IMR-90 (cell line): ENCODE measurements at regions not wholly inside any gene's neighbourhood (a gene's known extent, or its start where the extent isn't known, plus 50 kb on each side); places are given as distances from the start of the nearest gene placed in this dataset.

Experiments used
- ATAC-seq: fragments of 200-7000 bp; cut with Tn5 transposase; 2 replicates; pipeline ENCODE4 v1.9.1; 2020; ENCODE audit warnings: low read depth, mild to moderate bottlenecking, moderate library complexity
- BruUV-seq: library from RNA; stranded (reverse); fragments of 400-500 nt; replicated peaks from 2 replicates; lab custom pipeline; 2021; lab: Mats Ljungman, UMichigan
- CTCF ChIA-PET: fragments of 300-600 bp; formaldehyde crosslinking; extraction: SDS; loops from one replicate; lab custom pipeline; 2021; ENCODE audit warnings: antibody characterized with exemption; lab: Yijun Ruan, JAX
- POLR2A ChIA-PET: fragments of 300-600 bp; sonication (Branson Sonifier 250); formaldehyde crosslinking; loops from one replicate; lab custom pipeline; 2022; ENCODE audit warnings: antibody characterized with exemption; ENCODE audit not compliant: unreplicated experiment; lab: Charles Lee
- DNase-seq: peaks from one replicate; pipeline ENCODE4 v3.0.0; 2013
- H2AFZ ChIP-seq: replicated peaks from 2 replicates; pipeline ENCODE3; 2013; ENCODE audit warnings: low read length, mild to moderate bottlenecking; ENCODE audit not compliant: poor library complexity
- H2AK5ac ChIP-seq: 2 replicates; pipeline ENCODE4 v1.6.1; 2013; ENCODE audit warnings: low read depth, low read length, inconsistent platforms
- H2AK9ac ChIP-seq: replicated peaks from 2 replicates; pipeline ENCODE3; 2013; ENCODE audit warnings: mild to moderate bottlenecking, low read depth, low read length, moderate library complexity; ENCODE audit not compliant: poor library complexity
- H2BK120ac ChIP-seq: 2 replicates; pipeline ENCODE4 v1.6.1; 2013; ENCODE audit warnings: low read depth, low read length, inconsistent platforms
- H2BK15ac ChIP-seq: 3 replicates; pipeline ENCODE4 v1.6.1; 2013; ENCODE audit warnings: low read depth, low read length, inconsistent platforms
- H2BK20ac ChIP-seq: 2 replicates; pipeline ENCODE4 v1.6.1; 2013; ENCODE audit warnings: low read depth, mild to moderate bottlenecking, inconsistent platforms, low read length, moderate library complexity
- H2BK5ac ChIP-seq: 2 replicates; pipeline ENCODE4 v1.6.1; 2013; ENCODE audit warnings: mild to moderate bottlenecking, low read depth, low read length, inconsistent platforms; ENCODE audit not compliant: poor library complexity, severe bottlenecking
- H3K14ac ChIP-seq: replicated peaks from 2 replicates; pipeline ENCODE4 v1.6.1; 2013; ENCODE audit warnings: low read depth, low read length, inconsistent platforms
- H3K18ac ChIP-seq: 2 replicates; pipeline ENCODE4 v1.6.1; 2013; ENCODE audit warnings: low read depth, low read length, control low read depth
- H3K23ac ChIP-seq: 2 replicates; pipeline ENCODE4 v1.6.1; 2013; ENCODE audit warnings: low read depth, low read length, inconsistent platforms
- H3K27ac ChIP-seq: 2 replicates; pipeline ENCODE4 v1.5.1; 2013; ENCODE audit warnings: mild to moderate bottlenecking, control low read depth, low read length; ENCODE audit not compliant: insufficient read depth
- H3K27me3 ChIP-seq: 2 replicates; pipeline ENCODE4 v1.6.1; 2013; ENCODE audit warnings: low read length; ENCODE audit not compliant: control insufficient read depth, insufficient read depth
- H3K36me3 ChIP-seq: 2 replicates; pipeline ENCODE4 v1.6.1; 2013; ENCODE audit warnings: low read length, mixed read lengths; ENCODE audit not compliant: control insufficient read depth, insufficient read depth
- H3K4ac ChIP-seq: 2 replicates; pipeline ENCODE4 v1.6.1; 2013; ENCODE audit warnings: low read depth, low read length, inconsistent platforms
- H3K4me1 ChIP-seq: 2 replicates; pipeline ENCODE4 v1.6.1; 2013; ENCODE audit warnings: low read length, mixed read lengths; ENCODE audit not compliant: control insufficient read depth, insufficient read depth
- H3K4me2 ChIP-seq: 2 replicates; pipeline ENCODE4 v1.6.1; 2013; ENCODE audit warnings: low read depth, mild to moderate bottlenecking, control low read depth, low read length, moderate library complexity
- H3K4me3 ChIP-seq: 2 replicates; pipeline ENCODE4 v1.5.1; 2013; ENCODE audit warnings: low read depth, mild to moderate bottlenecking, control low read depth, low read length, moderate library complexity; ENCODE audit not compliant: insufficient read depth
- H3K56ac ChIP-seq: 2 replicates; pipeline ENCODE4 v1.6.1; 2013; ENCODE audit warnings: low read length, inconsistent platforms; ENCODE audit not compliant: insufficient read depth; ENCODE audit errors: extremely low read depth
- H3K79me1 ChIP-seq, 2 experiments: 2 replicates each; pipeline ENCODE4 v1.6.1; 2013; ENCODE audit warnings: low read length in 2 of 2, inconsistent platforms in 1 of 2, low read depth in 1 of 2
- H3K9ac ChIP-seq: 2 replicates; pipeline ENCODE4 v1.6.1; 2013; ENCODE audit warnings: low read depth, low read length, control low read depth
- H3K9me1 ChIP-seq: 2 replicates; pipeline ENCODE4 v1.6.1; 2013; ENCODE audit warnings: low read length, inconsistent platforms; ENCODE audit not compliant: insufficient read depth
- H3K9me3 ChIP-seq: 2 replicates; pipeline ENCODE4 v1.6.1; 2013; ENCODE audit warnings: low read length; ENCODE audit not compliant: control insufficient read depth, insufficient read depth
- H4K20me1 ChIP-seq: 2 replicates; pipeline ENCODE4 v1.6.1; 2013; ENCODE audit warnings: low read length, inconsistent platforms; ENCODE audit not compliant: insufficient read depth
- H4K5ac ChIP-seq: 2 replicates; pipeline ENCODE4 v1.6.1; 2013; ENCODE audit warnings: mild to moderate bottlenecking, low read depth, low read length, control low read depth
- H4K8ac ChIP-seq, 2 experiments: 2 replicates each; pipeline ENCODE4 v1.6.1; 2013; ENCODE audit warnings: low read depth in 2 of 2, low read length in 2 of 2, control low read depth in 1 of 2, inconsistent platforms in 1 of 2
- H4K91ac ChIP-seq: 2 replicates; pipeline ENCODE4 v1.6.1; 2013; ENCODE audit warnings: low read depth, low read length, inconsistent platforms; ENCODE audit not compliant: insufficient read depth
- BHLHE40 ChIP-seq: fragments of 150-350 bp; IDR thresholded peaks from 2 replicates; pipeline ENCODE4 v1.6.1; 2016; ENCODE audit warnings: mild to moderate bottlenecking, low read depth, low read length
- CEBPB ChIP-seq: IDR thresholded peaks from 2 replicates; pipeline ENCODE4 v1.6.1; 2012; ENCODE audit warnings: low read depth, low read length, improper control_type of control experiment
- CHD1 ChIP-seq: IDR thresholded peaks from 2 replicates; pipeline ENCODE4 v1.6.1; 2012; ENCODE audit warnings: low read depth, low read length, improper control_type of control experiment
- FOS ChIP-seq: fragments of 150-350 bp; IDR thresholded peaks from 2 replicates; pipeline ENCODE4 v1.6.1; 2016; ENCODE audit warnings: low read depth, low read length
- MAZ ChIP-seq: IDR thresholded peaks from 2 replicates; pipeline ENCODE4 v1.6.1; 2012; ENCODE audit warnings: low read depth, mild to moderate bottlenecking, low read length, improper control_type of control experiment, moderate library complexity, borderline replicate concordance
- RAD21 ChIP-seq: IDR thresholded peaks from 2 replicates; pipeline ENCODE4 v1.6.1; 2012; ENCODE audit warnings: low read length, improper control_type of control experiment
- RCOR1 ChIP-seq: IDR thresholded peaks from 2 replicates; pipeline ENCODE4 v1.6.1; 2012; ENCODE audit warnings: mild to moderate bottlenecking, low read length, improper control_type of control experiment; ENCODE audit not compliant: insufficient replicate concordance
- WGBS, 2 experiments: methylation state at CpG; one replicate each; pipeline versions ENCODE4 v1.1.5 to v1.1.7; 2013; ENCODE audit warnings: missing lambda C conversion rate in 2 of 2; ENCODE audit not compliant: insufficient read length in 1 of 2; ENCODE audit errors: extremely low coverage in 2 of 2; 5-methylcytosine and 5-hydroxymethylcytosine counted together
- dilution Hi-C: fragments of 300-500 bp; cut with HindIII; formaldehyde crosslinking; loops from one replicate; pipeline ENCODE4 v1.14.3; 2018; ENCODE audit warnings: low sequenced_read_pairs; ENCODE audit not compliant: unreplicated experiment
- in situ Hi-C: fragments of 300-500 bp; cut with MboI; formaldehyde crosslinking; loops from 3 replicates; pipeline ENCODE4 v1.14.3; 2019; ENCODE audit warnings: low sequenced_read_pairs, inconsistent platforms, mixed read lengths
- intact Hi-C: fragments of 100-400 bp; cut with micrococcal nuclease; formaldehyde crosslinking; loops from 2 replicates; pipeline ENCODE4 v1.10.0; 2022
- TF ChIP-seq, protein P1 (sequence below): fragments of 150-350 bp; IDR thresholded peaks from 2 replicates; pipeline ENCODE4 v1.6.1; 2017; ENCODE audit warnings: mild to moderate bottlenecking, antibody characterized with exemption, low read length, low read depth

DNA sequence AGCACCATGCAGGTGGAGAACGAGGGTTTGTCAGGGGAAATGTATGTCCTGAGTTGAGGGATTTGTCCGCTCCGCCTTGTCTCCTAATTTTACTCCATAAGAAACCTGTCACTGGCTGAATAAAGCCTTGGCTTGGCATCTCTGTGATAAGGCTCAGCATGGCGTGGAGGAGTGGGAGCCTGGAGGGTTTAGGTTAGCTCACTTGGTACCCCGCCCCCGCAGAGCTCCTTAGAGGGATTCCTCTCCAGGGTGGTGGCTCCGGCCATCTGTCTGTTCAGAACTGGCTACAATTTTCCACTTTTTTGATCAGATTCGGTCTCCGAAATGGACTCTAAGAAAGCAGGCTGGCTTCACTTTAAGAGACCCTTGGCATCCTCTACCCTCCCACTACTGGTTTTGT lies 192.2 kb upstream of the SYNDIG1 start:
- ChIA-PET CTCF (no interaction called here), POLR2A (no interaction called here)
- no peaks in the 10 kb centered on the region for H3K36me3 ChIP-seq
- no peaks in the 10 kb centered on the region for H4K20me1 ChIP-seq
- no peak overlapping the region for H3K4me2 ChIP-seq
- H2AK9ac ChIP-seq = no peak overlapping the region
- in situ Hi-C loops = no loop called here
- H3K9me1 ChIP-seq = no peaks in the 10 kb centered on the region
- no peak overlapping the region for H4K8ac ChIP-seq
- H3K56ac ChIP-seq = no peak overlapping the region
- dilution Hi-C loops = no loop called here
- H3K27ac ChIP-seq = no peak overlapping the region
- no peak overlapping the region for H3K9ac ChIP-seq
- H3K4me1 ChIP-seq = no peaks in the 10 kb centered on the region
- no peak overlapping the region for H2BK120ac ChIP-seq
- intact Hi-C loops = no loop called here
- BruUV-seq = no TSS peak
- no peaks in the 10 kb centered on the region for H3K27me3 ChIP-seq
- TF ChIP-seq RAD21 (no peak), BHLHE40 (no peak), CHD1 (no peak), CEBPB (no peak), MAZ (no peak), FOS (no peak), RCOR1 (no peak)
- TF ChIP-seq, protein P1, sequence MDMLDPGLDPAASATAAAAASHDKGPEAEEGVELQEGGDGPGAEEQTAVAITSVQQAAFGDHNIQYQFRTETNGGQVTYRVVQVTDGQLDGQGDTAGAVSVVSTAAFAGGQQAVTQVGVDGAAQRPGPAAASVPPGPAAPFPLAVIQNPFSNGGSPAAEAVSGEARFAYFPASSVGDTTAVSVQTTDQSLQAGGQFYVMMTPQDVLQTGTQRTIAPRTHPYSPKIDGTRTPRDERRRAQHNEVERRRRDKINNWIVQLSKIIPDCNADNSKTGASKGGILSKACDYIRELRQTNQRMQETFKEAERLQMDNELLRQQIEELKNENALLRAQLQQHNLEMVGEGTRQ = no peak
- H3K9me3 ChIP-seq = no peaks in the 10 kb centered on the region
- H2BK15ac ChIP-seq = no peak overlapping the region
- no peak overlapping the region for H4K5ac ChIP-seq
- WGBS, 2 experiments = 64% methylated on average over 5 of the region's 9 CpGs; no CpG with 5 or more reads in 1 of the 2 experiments
- H2BK5ac ChIP-seq = no peak overlapping the region
- no peak overlapping the region for H3K14ac ChIP-seq
- no peak overlapping the region for H3K23ac ChIP-seq
- no peak overlapping the region for H2AFZ ChIP-seq
- H2AK5ac ChIP-seq = no peak overlapping the region
- H4K91ac ChIP-seq = no peak overlapping the region
- no peak for ATAC-seq
- DNase-seq = no peak
- H3K4me3 ChIP-seq = no peak overlapping the region
- no peaks in the 10 kb centered on the region for H3K79me1 ChIP-seq
- no peak overlapping the region for H2BK20ac ChIP-seq
- H3K18ac ChIP-seq = no peak overlapping the region
- no peak overlapping the region for H3K4ac ChIP-seq
